GM12875 (cell line): ENCODE measurements at regions not wholly inside any gene's neighbourhood (a gene's known extent, or its start where the extent isn't known, plus 50 kb on each side); places are given as distances from the start of the nearest gene placed in this dataset.

ENCODE experiments used
- H3K4me3 ChIP-seq: one replicate; pipeline ENCODE4 v1.5.1; 2011; ENCODE audit warnings: low read depth, low read length, control low read depth
- TF ChIP-seq, protein P1 (sequence below): IDR thresholded peaks from 2 replicates; pipeline ENCODE4 v1.5.1; 2011; ENCODE audit warnings: low read depth, mild to moderate bottlenecking, control low read depth, inconsistent platforms, low read length, moderate library complexity, borderline replicate concordance; ENCODE audit not compliant: insufficient read depth

DNA sequence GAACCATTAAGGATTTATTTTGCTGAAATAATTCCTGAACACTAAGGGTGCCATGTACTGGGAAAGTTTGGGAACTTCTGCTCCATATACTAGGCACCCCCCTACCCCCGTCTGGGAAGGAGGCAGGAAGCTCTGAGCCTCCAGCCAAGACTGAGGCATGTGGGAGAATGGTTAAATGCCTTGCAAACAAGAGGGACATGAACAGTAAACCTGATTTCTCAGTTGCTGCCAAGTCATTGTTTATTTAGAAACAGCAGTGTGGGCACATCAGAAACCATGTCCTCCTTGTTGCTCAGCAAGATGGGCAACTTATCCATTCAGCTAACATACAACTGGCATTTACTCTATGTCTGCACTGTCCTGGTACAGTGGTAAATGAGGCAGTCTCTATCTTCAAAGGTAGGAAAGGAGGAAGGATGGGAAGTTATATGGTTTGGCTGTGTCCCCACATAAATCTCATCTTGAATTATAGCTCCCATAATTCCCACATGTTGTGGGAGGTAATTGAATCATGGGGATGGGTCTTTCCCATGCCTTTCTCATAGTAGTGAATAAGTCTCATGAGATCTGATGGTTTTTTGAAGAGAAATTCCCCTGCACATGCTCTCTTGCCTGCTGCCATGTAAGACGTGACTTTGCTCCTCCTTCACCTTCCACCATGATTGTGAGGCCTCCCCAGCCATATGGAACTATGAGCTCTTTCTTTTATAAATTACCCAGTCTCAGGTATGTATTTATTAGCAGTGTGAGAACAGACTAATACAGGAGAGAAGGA is 459.1 kb downstream of the MIAT start:
- TF ChIP-seq, protein P1, sequence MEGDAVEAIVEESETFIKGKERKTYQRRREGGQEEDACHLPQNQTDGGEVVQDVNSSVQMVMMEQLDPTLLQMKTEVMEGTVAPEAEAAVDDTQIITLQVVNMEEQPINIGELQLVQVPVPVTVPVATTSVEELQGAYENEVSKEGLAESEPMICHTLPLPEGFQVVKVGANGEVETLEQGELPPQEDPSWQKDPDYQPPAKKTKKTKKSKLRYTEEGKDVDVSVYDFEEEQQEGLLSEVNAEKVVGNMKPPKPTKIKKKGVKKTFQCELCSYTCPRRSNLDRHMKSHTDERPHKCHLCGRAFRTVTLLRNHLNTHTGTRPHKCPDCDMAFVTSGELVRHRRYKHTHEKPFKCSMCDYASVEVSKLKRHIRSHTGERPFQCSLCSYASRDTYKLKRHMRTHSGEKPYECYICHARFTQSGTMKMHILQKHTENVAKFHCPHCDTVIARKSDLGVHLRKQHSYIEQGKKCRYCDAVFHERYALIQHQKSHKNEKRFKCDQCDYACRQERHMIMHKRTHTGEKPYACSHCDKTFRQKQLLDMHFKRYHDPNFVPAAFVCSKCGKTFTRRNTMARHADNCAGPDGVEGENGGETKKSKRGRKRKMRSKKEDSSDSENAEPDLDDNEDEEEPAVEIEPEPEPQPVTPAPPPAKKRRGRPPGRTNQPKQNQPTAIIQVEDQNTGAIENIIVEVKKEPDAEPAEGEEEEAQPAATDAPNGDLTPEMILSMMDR, result no peak
- no peak overlapping the region for H3K4me3 ChIP-seq

DNA sequence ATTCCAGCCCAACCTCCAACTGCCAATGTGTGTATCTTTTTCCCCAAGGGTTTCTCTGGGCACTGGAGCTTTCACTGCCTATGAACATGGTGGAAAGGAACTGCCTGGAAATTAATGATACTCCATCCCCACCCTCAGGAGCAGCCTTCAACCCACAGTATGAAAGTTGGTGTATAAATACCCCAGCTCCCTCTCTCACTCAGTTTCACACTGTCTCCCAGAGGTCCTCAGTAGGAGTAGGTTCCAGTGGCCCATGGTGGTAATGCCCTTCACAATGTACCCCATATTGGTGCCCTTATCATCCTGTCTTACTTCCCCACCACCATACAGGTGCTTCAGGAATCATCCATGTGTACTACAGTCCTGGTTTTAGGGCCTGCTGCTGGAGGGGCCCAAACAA is 462.6 kb downstream of the MIAT start:
- no peak overlapping the region for H3K4me3 ChIP-seq
- TF ChIP-seq, protein P1, result no peak

DNA sequence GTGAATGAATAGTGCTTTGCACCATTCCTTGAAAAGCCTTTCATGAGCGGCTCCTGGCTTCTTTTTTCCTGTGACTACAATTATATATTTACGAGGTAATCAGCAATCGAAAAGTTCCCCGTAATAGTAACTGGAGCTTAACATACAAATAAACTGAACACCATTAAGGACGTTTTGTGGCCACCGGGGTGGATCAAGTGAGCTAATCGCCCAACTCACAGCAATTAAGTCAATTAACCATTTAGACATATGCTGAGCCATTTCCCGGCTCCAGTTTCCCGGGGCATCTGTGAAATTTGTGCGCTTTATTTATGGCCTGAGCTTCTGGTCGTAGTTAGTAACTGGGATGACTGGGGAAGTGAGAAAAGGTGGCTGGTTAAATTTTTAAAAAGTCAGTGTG is 465.2 kb downstream of the MIAT start:
- H3K4me3 ChIP-seq, result no peak overlapping the region
- TF ChIP-seq, protein P1, result no peak

DNA sequence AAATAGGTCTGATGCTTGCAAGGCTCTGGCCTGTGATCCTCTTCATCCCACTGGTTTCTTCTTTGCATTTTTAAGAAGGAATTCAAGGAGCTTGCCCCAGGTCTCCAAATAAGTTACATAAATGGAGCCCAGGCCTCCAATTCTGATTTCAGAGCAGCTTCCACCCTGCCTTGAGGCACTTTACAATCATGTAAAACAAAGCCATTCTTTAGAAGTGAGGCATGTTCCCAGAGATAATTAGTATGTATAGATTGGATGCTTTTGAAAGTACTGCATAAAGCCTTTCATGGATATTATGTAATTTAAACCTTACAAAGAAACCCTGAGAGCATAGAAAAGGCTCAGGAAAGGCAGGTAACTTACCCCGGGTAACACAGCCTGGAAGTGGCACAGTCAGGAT is 466.5 kb downstream of the MIAT start:
- TF ChIP-seq, protein P1, result no peak
- no peak overlapping the region for H3K4me3 ChIP-seq

DNA sequence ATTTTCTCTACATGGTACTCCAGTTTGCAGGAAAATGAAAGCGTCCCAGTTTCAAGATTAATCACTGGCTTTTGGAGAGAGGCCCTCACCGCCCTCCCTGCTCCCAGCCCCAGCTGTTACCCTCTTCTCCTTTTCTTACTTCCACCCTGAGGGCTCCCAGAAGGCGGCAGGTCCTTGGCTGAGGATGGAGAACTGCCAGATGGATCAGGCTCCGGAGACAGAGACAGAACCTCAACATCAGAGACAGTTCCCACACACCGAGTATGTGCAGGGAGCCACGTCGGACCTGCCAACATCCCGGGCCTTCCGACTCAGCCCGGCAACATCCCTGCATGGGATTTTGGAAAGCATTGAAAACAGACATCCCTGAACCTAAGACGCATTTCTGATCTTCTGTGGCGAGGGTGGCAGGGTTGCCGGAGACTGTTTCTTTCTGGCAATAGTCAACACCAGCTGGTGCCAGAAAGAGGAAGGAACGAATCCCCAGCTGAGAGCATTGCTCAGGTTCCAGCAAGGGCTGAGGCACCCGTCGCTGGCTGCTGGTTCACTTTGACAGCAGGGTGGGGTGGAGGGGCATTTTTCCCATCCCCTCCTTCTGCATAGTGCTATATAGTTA is 467.1 kb downstream of the MIAT start:
- no peak overlapping the region for H3K4me3 ChIP-seq
- TF ChIP-seq, protein P1, result no peak

DNA sequence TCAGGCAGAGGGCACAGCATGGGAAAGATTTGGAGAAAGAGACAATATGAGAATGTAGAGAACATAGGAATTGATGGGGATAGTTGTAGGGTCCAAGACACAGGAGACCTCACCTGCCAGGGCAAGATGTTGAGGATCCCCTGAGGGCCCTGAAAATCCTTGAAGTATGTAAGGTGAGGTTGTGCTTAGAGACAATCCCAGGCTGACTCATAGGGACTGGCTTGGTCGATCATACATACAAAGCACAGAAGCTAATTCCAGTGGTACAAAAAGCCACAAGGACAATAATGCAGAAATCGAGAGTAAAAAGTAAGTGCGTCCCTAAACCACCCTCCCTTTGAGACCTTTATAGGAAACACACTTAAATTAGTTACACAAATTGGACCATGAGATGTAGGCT is 468.2 kb downstream of the MIAT start:
- TF ChIP-seq, protein P1, result no peak
- H3K4me3 ChIP-seq, result no peak overlapping the region

DNA sequence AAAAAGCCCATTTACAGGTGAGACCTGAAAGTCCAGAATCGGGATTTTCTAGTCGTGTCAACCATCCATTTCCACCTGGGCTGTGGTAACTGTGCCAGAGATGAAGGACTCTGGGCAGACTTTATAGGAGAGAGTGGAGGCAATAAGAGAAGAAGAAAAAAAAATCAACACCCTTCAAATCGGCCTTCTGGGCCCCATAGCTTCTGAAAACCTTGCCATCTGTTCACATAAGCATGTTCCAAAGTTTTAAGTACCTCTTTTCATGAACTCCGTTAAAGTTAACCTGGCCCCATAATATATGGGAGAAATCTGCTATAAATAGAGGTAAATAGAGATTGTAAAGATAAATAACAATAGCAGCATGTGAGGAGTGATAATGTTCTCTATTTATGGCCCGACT is 470.5 kb downstream of the MIAT start:
- TF ChIP-seq, protein P1, result no peak
- no peak overlapping the region for H3K4me3 ChIP-seq
